Naive thymus-derived CD4-positive, alpha-beta T cell (primary cell): ENCODE measurements at regions not wholly inside any gene's neighbourhood (a gene's known extent, or its start where the extent isn't known, plus 50 kb on each side); places are given as distances from the start of the nearest gene placed in this dataset.

Source experiments
- ATAC-seq: fragments of 150-1000 bp; cut with Tn5 transposase; 2 replicates; pipeline ENCODE4 v1.10.0; 2021; ENCODE audit warnings: mild to moderate bottlenecking, moderate library complexity
- CTCF ChIA-PET: fragments of 350-600 bp; sonication (Branson Sonifier 250); formaldehyde crosslinking; loops from one replicate; lab custom pipeline; 2021; ENCODE audit warnings: antibody characterized with exemption; lab: Charles Lee
- POLR2A ChIA-PET: fragments of 350-600 bp; sonication (Branson Sonifier 250); formaldehyde crosslinking; loops from one replicate; lab custom pipeline; 2021; ENCODE audit warnings: antibody characterized with exemption, inconsistent platforms; lab: Charles Lee
- DNase-seq, 9 donors: peaks; one replicate each; pipeline versions ENCODE4 v3.0.0 to v3.0.0-alpha.2; 2020 to 2022; ENCODE audit warnings: mixed read lengths in 1 of 9
- H3K27ac ChIP-seq: one replicate; pipeline ENCODE4 v1.7.0; 2013; ENCODE audit warnings: mild to moderate bottlenecking, low read depth, low read length, moderate library complexity
- H3K27me3 ChIP-seq, 2 donors: one replicate each; pipeline ENCODE4 v1.7.0; 2013; ENCODE audit warnings: low read length in 2 of 2, mild to moderate bottlenecking in 2 of 2, moderate library complexity in 2 of 2; ENCODE audit not compliant: control insufficient read depth in 2 of 2, insufficient read depth in 2 of 2
- H3K36me3 ChIP-seq, 3 experiments: 1 replicate in 2 of 3; 2 replicates in 1 of 3; pipeline ENCODE4 v1.7.0; 2013; ENCODE audit warnings: low read length in 3 of 3, mild to moderate bottlenecking in 3 of 3, moderate library complexity in 1 of 3; ENCODE audit not compliant: insufficient read depth in 3 of 3, control insufficient read depth in 2 of 3
- H3K4me1 ChIP-seq, 2 donors: one replicate each; pipeline ENCODE4 v1.7.0; 2013; ENCODE audit warnings: low read length in 2 of 2, mild to moderate bottlenecking in 2 of 2, moderate library complexity in 1 of 2; ENCODE audit not compliant: control insufficient read depth in 2 of 2, insufficient read depth in 2 of 2
- H3K4me3 ChIP-seq: 2 replicates; pipeline ENCODE4 v1.7.0; 2013; ENCODE audit warnings: mild to moderate bottlenecking, low read length
- H3K9me3 ChIP-seq, 3 experiments: 1 replicate in 2 of 3; 2 replicates in 1 of 3; pipeline ENCODE4 v1.7.0; 2013; ENCODE audit warnings: low read length in 3 of 3; ENCODE audit not compliant: control insufficient read depth in 2 of 3
- H3K27ac Mint-ChIP-seq, 9 donors: one replicate each; pipeline ENCODE4 v1.8.0; 2020 to 2022; ENCODE audit warnings: mixed read lengths in 9 of 9, mild to moderate bottlenecking in 8 of 9, moderate library complexity in 5 of 9, inconsistent platforms in 2 of 9
- H3K27me3 Mint-ChIP-seq, 5 donors: one replicate each; pipeline ENCODE4 v1.8.0; 2021 to 2022; ENCODE audit warnings: mixed read lengths in 5 of 5, mild to moderate bottlenecking in 1 of 5
- H3K36me3 Mint-ChIP-seq, 5 donors: one replicate each; pipeline ENCODE4 v1.8.0; 2020 to 2022; ENCODE audit warnings: mixed read lengths in 5 of 5, mild to moderate bottlenecking in 3 of 5, inconsistent platforms in 1 of 5
- H3K4me1 Mint-ChIP-seq, 7 donors: one replicate each; pipeline ENCODE4 v1.8.0; 2020 to 2022; ENCODE audit warnings: mixed read lengths in 7 of 7, mild to moderate bottlenecking in 3 of 7, inconsistent platforms in 1 of 7
- H3K4me3 Mint-ChIP-seq, 10 donors: one replicate each; pipeline ENCODE4 v1.8.0; 2020 to 2022; ENCODE audit warnings: mild to moderate bottlenecking in 10 of 10, mixed read lengths in 10 of 10, moderate library complexity in 6 of 10, inconsistent platforms in 2 of 10
- H3K9me3 Mint-ChIP-seq, 11 donors: one replicate each; pipeline ENCODE4 v1.8.0; 2020 to 2022; ENCODE audit warnings: mixed read lengths in 11 of 11, mild to moderate bottlenecking in 4 of 11, inconsistent platforms in 1 of 11, moderate library complexity in 1 of 11
- intact Hi-C, 2 donors: fragments of 100-400 bp; cut with micrococcal nuclease; formaldehyde crosslinking; loops; one replicate each; pipeline ENCODE4 v1.15.1; 2023

GRCh38 chr17:33811004-33811760 is 443.9 kb upstream of the CCL2 start:
- ChIA-PET POLR2A (no interaction called here), CTCF (no interaction called here)
- Histone ChIP-seq H3K4me3 (no peak overlapping the region), H3K36me3 (no peaks in the 10 kb centered on the region), H3K4me1 (no peaks in the 10 kb centered on the region), H3K27ac (no peak overlapping the region), H3K9me3 (no peaks in the 10 kb centered on the region), H3K27me3 (no peaks in the 10 kb centered on the region)
- H3K36me3 Mint-ChIP-seq: no peaks in the 10 kb centered on the region
- no peak for DNase-seq
- ATAC-seq: no peak
- intact Hi-C loops: no loop called here
- peaks cover 0 to 24% (median 15%) of the 10 kb centered on the region in 5 donors for H3K27me3 Mint-ChIP-seq
- H3K27ac Mint-ChIP-seq: no peak overlapping the region
- H3K4me1 Mint-ChIP-seq: peaks cover 0 to 2% (median 0%) of the 10 kb centered on the region in 7 donors
- H3K9me3 Mint-ChIP-seq: peaks cover 0 to 2% (median 0%) of the 10 kb centered on the region in 11 donors
- H3K4me3 Mint-ChIP-seq: no peak overlapping the region

- H3K4me3 Mint-ChIP-seq: no peak overlapping the region
Measured at GRCh38 chr17:33811984-33812577, 443.0 kb upstream of the CCL2 start.

GRCh38 chr17:33814852-33815251 is 440.2 kb upstream of the CCL2 start:
- POLR2A ChIA-PET: no interaction called here
- Mint-ChIP-seq H3K9me3 (peaks cover 0 to 2% (median 0%) of the 10 kb centered on the region in 11 donors), H3K27me3 (peaks cover 0 to 15% (median 6%) of the 10 kb centered on the region in 5 donors), H3K4me1 (peaks cover 0 to 2% (median 0%) of the 10 kb centered on the region in 7 donors), H3K27ac (no peak overlapping the region), H3K36me3 (no peaks in the 10 kb centered on the region), H3K4me3 (no peak overlapping the region)
- CTCF ChIA-PET: no interaction called here
- ATAC-seq (no peak), DNase-seq (no peak)
- intact Hi-C loops: no loop called here
- H3K27ac ChIP-seq: no peak overlapping the region
- no peaks in the 10 kb centered on the region for H3K4me1 ChIP-seq
- no peaks in the 10 kb centered on the region for H3K9me3 ChIP-seq
- H3K27me3 ChIP-seq: no peaks in the 10 kb centered on the region
- H3K36me3 ChIP-seq: no peaks in the 10 kb centered on the region
- no peak overlapping the region for H3K4me3 ChIP-seq

More at GRCh38 chr17:33811984-33812577, 443.0 kb upstream of the CCL2 start:
- ATAC-seq (no peak), DNase-seq (no peak)
- H3K4me1 ChIP-seq: no peaks in the 10 kb centered on the region
- CTCF ChIA-PET: no interaction called here
- no peaks in the 10 kb centered on the region for H3K36me3 Mint-ChIP-seq
- H3K36me3 ChIP-seq: no peaks in the 10 kb centered on the region
- H3K9me3 Mint-ChIP-seq: peaks cover 0 to 2% (median 0%) of the 10 kb centered on the region in 11 donors
- no peak overlapping the region for H3K27ac Mint-ChIP-seq
- no peaks in the 10 kb centered on the region for H3K27me3 ChIP-seq
- no peaks in the 10 kb centered on the region for H3K9me3 ChIP-seq
- H3K27ac ChIP-seq: no peak overlapping the region
- no peak overlapping the region for H3K4me3 ChIP-seq
- POLR2A ChIA-PET: no interaction called here
- H3K4me1 Mint-ChIP-seq: peaks cover 0 to 2% (median 0%) of the 10 kb centered on the region in 7 donors
- intact Hi-C loops: no loop called here
- H3K27me3 Mint-ChIP-seq: peaks cover 0 to 24% (median 15%) of the 10 kb centered on the region in 5 donors

- Histone ChIP-seq H3K27ac (no peak overlapping the region), H3K4me1 (no peaks in the 10 kb centered on the region), H3K27me3 (no peaks in the 10 kb centered on the region), H3K36me3 (no peaks in the 10 kb centered on the region), H3K9me3 (no peaks in the 10 kb centered on the region), H3K4me3 (no peak overlapping the region)
- ATAC-seq: no peak
- no peaks in the 10 kb centered on the region for H3K36me3 Mint-ChIP-seq
- peaks cover 0 to 2% (median 0%) of the 10 kb centered on the region in 11 donors for H3K9me3 Mint-ChIP-seq
- POLR2A ChIA-PET: no interaction called here
- H3K4me3 Mint-ChIP-seq: no peak overlapping the region
- DNase-seq: no peak
- H3K4me1 Mint-ChIP-seq: peaks cover 0 to 2% (median 0%) of the 10 kb centered on the region in 7 donors
- no peak overlapping the region for H3K27ac Mint-ChIP-seq
- intact Hi-C loops: no loop called here
- CTCF ChIA-PET: no interaction called here
- H3K27me3 Mint-ChIP-seq: peaks cover 0 to 15% (median 6%) of the 10 kb centered on the region in 5 donors
Measured at GRCh38 chr17:33816036-33816435, 439.0 kb upstream of the CCL2 start.

- POLR2A ChIA-PET: no interaction called here
- no peaks in the 10 kb centered on the region for H3K27me3 ChIP-seq
- peaks cover 0 to 17% (median 6%) of the 10 kb centered on the region in 5 donors for H3K27me3 Mint-ChIP-seq
- H3K36me3 ChIP-seq: no peaks in the 10 kb centered on the region
- H3K27ac ChIP-seq: no peak overlapping the region
- no peak overlapping the region for H3K4me3 Mint-ChIP-seq
- H3K4me3 ChIP-seq: no peak overlapping the region
- H3K4me1 Mint-ChIP-seq: peaks cover 0 to 2% (median 0%) of the 10 kb centered on the region in 7 donors
- no peaks in the 10 kb centered on the region for H3K4me1 ChIP-seq
- no peaks in the 10 kb centered on the region for H3K9me3 ChIP-seq
- H3K27ac Mint-ChIP-seq: no peak overlapping the region
- ATAC-seq: no peak
- no peak for DNase-seq
- intact Hi-C loops: no loop called here
- CTCF ChIA-PET: no interaction called here
- H3K36me3 Mint-ChIP-seq: no peaks in the 10 kb centered on the region
- peaks cover 0 to 2% (median 0%) of the 10 kb centered on the region in 11 donors for H3K9me3 Mint-ChIP-seq
Measured at GRCh38 chr17:33816842-33817617, 438.1 kb upstream of the CCL2 start.

- H3K27me3 Mint-ChIP-seq: peaks cover 0 to 19% (median 11%) of the 10 kb centered on the region in 5 donors
- no peaks in the 10 kb centered on the region for H3K27me3 ChIP-seq
- no peaks in the 10 kb centered on the region for H3K36me3 Mint-ChIP-seq
- no peak for ATAC-seq
- ChIA-PET POLR2A (no interaction called here), CTCF (no interaction called here)
- H3K9me3 Mint-ChIP-seq: peaks cover 0 to 2% (median 0%) of the 10 kb centered on the region in 11 donors
- no peak overlapping the region for H3K4me3 Mint-ChIP-seq
- no peaks in the 10 kb centered on the region for H3K36me3 ChIP-seq
- no peaks in the 10 kb centered on the region for H3K9me3 ChIP-seq
- intact Hi-C loops: no loop called here
- H3K4me1 ChIP-seq: no peaks in the 10 kb centered on the region
- peaks cover 0 to 2% (median 0%) of the 10 kb centered on the region in 7 donors for H3K4me1 Mint-ChIP-seq
- H3K27ac ChIP-seq: no peak overlapping the region
- no peak overlapping the region for H3K27ac Mint-ChIP-seq
- DNase-seq: no peak
- H3K4me3 ChIP-seq: no peak overlapping the region
Measured at GRCh38 chr17:33819539-33819938, 435.5 kb upstream of the CCL2 start.
